PC-3 (cell line): ENCODE measurements at regions not wholly inside any gene's neighbourhood (a gene's known extent, or its start where the extent isn't known, plus 50 kb on each side); places are given as distances from the start of the nearest gene placed in this dataset.

Experiments
- ATAC-seq: fragments of 200-7000 bp; cut with Tn5 transposase; 2 replicates; pipeline ENCODE4 v1.9.1; 2020; ENCODE audit warnings: mild to moderate bottlenecking, moderate library complexity
- BruUV-seq: library from RNA; stranded (reverse); fragments of 400-500 nt; replicated peaks from 2 replicates; lab custom pipeline; 2021; lab: Mats Ljungman, UMichigan
- CTCF ChIA-PET: fragments of 300-600 bp; sonication (Branson Sonifier 250); formaldehyde crosslinking; loops from one replicate; lab custom pipeline; 2022; ENCODE audit warnings: antibody characterized with exemption; lab: Charles Lee
- POLR2A ChIA-PET: fragments of 300-600 bp; sonication (Branson Sonifier 250); formaldehyde crosslinking; loops from one replicate; lab custom pipeline; 2022; ENCODE audit warnings: antibody characterized with exemption; ENCODE audit not compliant: unreplicated experiment; lab: Charles Lee
- DNase-seq: peaks from one replicate; pipeline ENCODE4 v3.0.0-alpha.2; 2015
- H2AFZ ChIP-seq: fragments of 300-600 bp; sonication (generic); 2 replicates; pipeline ENCODE4 v1.6.0; 2016; ENCODE audit warnings: antibody characterized with exemption, low read length
- H3F3A ChIP-seq: fragments of 300-600 bp; sonication (generic); one replicate; pipeline ENCODE4 v1.6.0; 2017; ENCODE audit warnings: antibody characterized with exemption, low read length, control low read depth, mild to moderate bottlenecking; ENCODE audit not compliant: unreplicated experiment
- H3K27ac ChIP-seq: fragments of 300-600 bp; sonication (generic); 2 replicates; pipeline ENCODE4 v1.5.1; 2016; ENCODE audit warnings: mild to moderate bottlenecking, low read length
- H3K27me3 ChIP-seq: fragments of 300-600 bp; sonication (generic); 2 replicates; pipeline ENCODE4 v1.6.1; 2016; ENCODE audit warnings: low read length, mixed read lengths
- H3K36me3 ChIP-seq: fragments of 300-600 bp; sonication (generic); 2 replicates; pipeline ENCODE4 v1.6.1; 2016; ENCODE audit warnings: low read depth, mixed run types, low read length, mixed read lengths
- H3K4me1 ChIP-seq: fragments of 300-600 bp; sonication (generic); 2 replicates; pipeline ENCODE4 v1.5.1; 2016; ENCODE audit warnings: low read length; ENCODE audit not compliant: insufficient read depth
- H3K4me2 ChIP-seq: fragments of 300-600 bp; sonication (generic); 2 replicates; pipeline ENCODE4 v1.6.0; 2016; ENCODE audit warnings: low read length
- H3K4me3 ChIP-seq: fragments of 300-600 bp; sonication (generic); 2 replicates; pipeline ENCODE4 v1.5.1; 2016; ENCODE audit warnings: mild to moderate bottlenecking, low read length, mixed read lengths
- H3K79me2 ChIP-seq: fragments of 300-600 bp; sonication (generic); 2 replicates; pipeline ENCODE4 v1.6.1; 2017; ENCODE audit warnings: low read length, mixed read lengths
- H3K9ac ChIP-seq: fragments of 300-600 bp; sonication (generic); 2 replicates; pipeline ENCODE4 v1.6.0; 2016; ENCODE audit warnings: mild to moderate bottlenecking, low read length
- H3K9me2 ChIP-seq: fragments of 300-600 bp; sonication (generic); replicated peaks from 2 replicates; pipeline ENCODE4 v1.6.1; 2016; ENCODE audit warnings: mixed run types, low read length, mixed read lengths
- H3K9me3 ChIP-seq: fragments of 300-600 bp; sonication (generic); 2 replicates; pipeline ENCODE4 v1.6.1; 2016; ENCODE audit warnings: low read length, mixed read lengths
- H4K20me1 ChIP-seq: fragments of 300-600 bp; sonication (generic); 2 replicates; pipeline ENCODE4 v1.6.1; 2016; ENCODE audit warnings: low read length, mixed read lengths
- CTCF ChIP-seq: fragments of 300-600 bp; sonication (generic); conservative IDR thresholded peaks from 2 replicates; pipeline ENCODE4 v1.5.1; 2017; ENCODE audit warnings: antibody characterized with exemption, low read depth, mild to moderate bottlenecking, low read length
- EZH2 ChIP-seq: fragments of 300-600 bp; sonication (generic); IDR thresholded peaks from one replicate; pipeline ENCODE4 v1.6.1; 2017; ENCODE audit warnings: antibody characterized with exemption, mild to moderate bottlenecking, low read length; ENCODE audit not compliant: unreplicated experiment
- EZH2phosphoT487 ChIP-seq: fragments of 300-600 bp; sonication (generic); IDR thresholded peaks from 2 replicates; pipeline ENCODE4 v1.6.1; 2018; ENCODE audit warnings: mild to moderate bottlenecking, antibody characterized with exemption, low read length, borderline replicate concordance
- intact Hi-C: fragments of 100-400 bp; cut with micrococcal nuclease; formaldehyde crosslinking; loops from 2 replicates; pipeline ENCODE4 v1.9.0; 2023

GRCh38 chr2:58569475-58570185 lies 328.5 kb upstream of the FANCL start:
- ATAC-seq = peak; percentile 76
- H4K20me1 ChIP-seq = no peaks in the 10 kb centered on the region
- H3K9me3 ChIP-seq = no peaks in the 10 kb centered on the region
- 0 out of 2 replicates have a peak overlapping the region, but pooled peaks have one; percentile 10 for H3K27ac ChIP-seq
- CTCF ChIA-PET = interaction anchor here (0.6 to 0.7 kb wide), 2 partner anchors 60 to 247 kb away, joined by 3 read pairs; no protein-coding TSS in a partner anchor
- H3K4me2 ChIP-seq = peak overlapping the region; percentile 52
- peaks cover 15% of the 10 kb centered on the region for H3K4me1 ChIP-seq
- no peaks in the 10 kb centered on the region for H3K27me3 ChIP-seq
- no peak overlapping the region for H3K4me3 ChIP-seq
- DNase-seq = peak; percentile 69
- H2AFZ ChIP-seq = peak overlapping the region; percentile 69
- TF ChIP-seq EZH2 = no peak
- no peak for TF ChIP-seq EZH2phosphoT487
- TF ChIP-seq CTCF = no peak
- no peaks in the 10 kb centered on the region for H3F3A ChIP-seq
- no peaks in the 10 kb centered on the region for H3K9me2 ChIP-seq
- intact Hi-C loops = loop anchor here (1.0 to 10.0 kb wide), 7 partner anchors 45 to 849 kb away; no protein-coding TSS in a partner anchor
- BruUV-seq = no TSS peak
- H3K79me2 ChIP-seq = no peaks in the 10 kb centered on the region
- no peak overlapping the region for H3K9ac ChIP-seq
- POLR2A ChIA-PET = interaction anchor here (0.7 kb wide), 1 partner anchor 110 kb away, joined by 3 read pairs; no protein-coding TSS in a partner anchor
- no peaks in the 10 kb centered on the region for H3K36me3 ChIP-seq

- ChIA-PET POLR2A (interaction anchor here (0.7 kb wide), 1 partner anchor 111 kb away, joined by 3 read pairs; no protein-coding TSS in a partner anchor), CTCF (interaction anchor here (0.7 kb wide), 1 partner anchor 59 kb away, joined by 3 read pairs; no protein-coding TSS in a partner anchor)
- Histone ChIP-seq H2AFZ (no peak overlapping the region), H3K79me2 (no peaks in the 10 kb centered on the region), H3K9ac (no peak overlapping the region), H3F3A (no peaks in the 10 kb centered on the region), H3K4me1 (peaks cover 14% of the 10 kb centered on the region), H4K20me1 (no peaks in the 10 kb centered on the region), H3K9me3 (no peaks in the 10 kb centered on the region), H3K9me2 (no peaks in the 10 kb centered on the region), H3K4me2 (no peak overlapping the region), H3K4me3 (no peak overlapping the region), H3K36me3 (no peaks in the 10 kb centered on the region), H3K27me3 (no peaks in the 10 kb centered on the region), H3K27ac (no peak overlapping the region)
- ATAC-seq (no peak), DNase-seq (no peak)
- intact Hi-C loops = loop anchor here (1.0 to 10.0 kb wide), 2 partner anchors 214 to 438 kb away; no protein-coding TSS in a partner anchor
- no TSS peak for BruUV-seq
- no peak for TF ChIP-seq CTCF
- TF ChIP-seq EZH2 = no peak
- no peak for TF ChIP-seq EZH2phosphoT487
Measured at GRCh38 chr2:58568901-58569300, 327.8 kb upstream of the FANCL start.
